Endothelial cell of umbilical vein (primary cell): ENCODE measurements at regions not wholly inside any gene's neighbourhood (a gene's known extent, or its start where the extent isn't known, plus 50 kb on each side); places are given as distances from the start of the nearest gene placed in this dataset.

Experiments
- BruUV-seq: library from RNA; stranded (reverse); fragments of 400-500 nt; replicated peaks from 2 replicates; lab custom pipeline; 2021; lab: Mats Ljungman, UMichigan
- CTCF ChIA-PET: fragments of 300-600, 350-600 bp; sonication (Branson Sonifier 250); formaldehyde crosslinking; loops from one replicate; lab custom pipeline; 2021; ENCODE audit warnings: antibody characterized with exemption, inconsistent platforms; lab: Charles Lee
- POLR2A ChIA-PET: fragments of 300-600, 350-600 bp; sonication (Branson Sonifier 250); formaldehyde crosslinking; loops from one replicate; lab custom pipeline; 2021; ENCODE audit warnings: antibody characterized with exemption, inconsistent platforms; lab: Charles Lee
- DNase-seq: peaks from one replicate; pipeline ENCODE4 v3.0.0-alpha.2; 2011; ENCODE audit warnings: low read depth, low spot score
- FAIRE-seq: peaks from 2 replicates; lab custom pipeline; 2011; peaks lifted over from hg19 to GRCh38; lab: Jason Lieb, UNC
- H2AFZ ChIP-seq: 2 replicates; pipeline ENCODE4 v1.6.0; 2012; ENCODE audit warnings: low read depth, low read length, control low read depth, inconsistent platforms
- H3K27ac ChIP-seq: 2 replicates; pipeline ENCODE4 v1.5.1; 2011; ENCODE audit warnings: low read depth, mild to moderate bottlenecking, control low read depth, low read length, moderate library complexity; ENCODE audit not compliant: insufficient read depth
- H3K27me3 ChIP-seq, 2 experiments: 2 replicates each; pipeline versions ENCODE4 v1.6.0 to v1.6.1; 2011; ENCODE audit warnings: low read length in 2 of 2, mixed read lengths in 1 of 2; ENCODE audit not compliant: control insufficient read depth in 2 of 2, insufficient read depth in 2 of 2
- H3K36me3 ChIP-seq, 2 experiments: 2 replicates in 1 of 2; 3 replicates in 1 of 2; pipeline ENCODE4 v1.5.1; 2011; ENCODE audit warnings: low read length in 2 of 2, mild to moderate bottlenecking in 1 of 2, moderate library complexity in 1 of 2; ENCODE audit not compliant: control insufficient read depth in 2 of 2, insufficient read depth in 2 of 2; ENCODE audit errors: extremely low read depth in 1 of 2
- H3K4me1 ChIP-seq: 3 replicates; pipeline ENCODE4 v1.5.1; 2011; ENCODE audit warnings: mild to moderate bottlenecking, low read length; ENCODE audit not compliant: control insufficient read depth, insufficient read depth; ENCODE audit errors: extremely low read depth
- H3K4me2 ChIP-seq: 2 replicates; pipeline ENCODE4 v1.6.1; 2011; ENCODE audit warnings: low read length, control low read depth, mixed read lengths; ENCODE audit not compliant: insufficient read depth
- H3K4me3 ChIP-seq, 3 experiments: fragments of 200-600 bp in 1 of 3; sonication (generic), shearing (Covaris generic) in 1 of 3; replicated peaks in 1 of 3; 2 replicates each; pipeline ENCODE4 v1.5.1; 2011 to 2016; ENCODE audit warnings: control low read depth in 3 of 3, low read length in 3 of 3, mild to moderate bottlenecking in 2 of 3, inconsistent platforms in 1 of 3, low read depth in 1 of 3, moderate library complexity in 1 of 3; ENCODE audit not compliant: insufficient read depth in 1 of 3
- H3K79me2 ChIP-seq: 2 replicates; pipeline ENCODE4 v1.6.0; 2012; ENCODE audit warnings: low read length, inconsistent platforms; ENCODE audit not compliant: control insufficient read depth, insufficient read depth
- H3K9ac ChIP-seq: replicated peaks from 2 replicates; pipeline ENCODE3; 2011; ENCODE audit warnings: low read length, control low read depth; ENCODE audit not compliant: insufficient read depth; ENCODE audit errors: extremely low read depth
- H3K9me1 ChIP-seq: replicated peaks from 3 replicates; pipeline ENCODE4 v1.6.0; 2011; ENCODE audit warnings: mild to moderate bottlenecking, low read length; ENCODE audit not compliant: control insufficient read depth, insufficient read depth; ENCODE audit errors: extremely low read depth
- H3K9me3 ChIP-seq: replicated peaks from 2 replicates; pipeline ENCODE4 v1.5.1; 2012; ENCODE audit warnings: low read length, inconsistent platforms; ENCODE audit not compliant: control insufficient read depth, insufficient read depth
- H4K20me1 ChIP-seq: replicated peaks from 2 replicates; pipeline ENCODE3; 2011; ENCODE audit warnings: mild to moderate bottlenecking, low read length; ENCODE audit not compliant: control insufficient read depth, insufficient read depth; ENCODE audit errors: extremely low read depth
- CTCF ChIP-seq, 2 donors: IDR thresholded peaks; 1 replicate in 1 of 2; 2 replicates in 1 of 2; pipeline ENCODE4 v1.5.1; 2011; ENCODE audit warnings: low read length in 2 of 2, mild to moderate bottlenecking in 2 of 2, moderate library complexity in 2 of 2, control low read depth in 1 of 2, inconsistent platforms in 1 of 2, low read depth in 1 of 2; ENCODE audit not compliant: insufficient read depth in 1 of 2; ENCODE audit errors: extremely low read depth in 1 of 2
- EZH2 ChIP-seq: IDR thresholded peaks from 2 replicates; pipeline ENCODE4 v1.6.1; 2012; ENCODE audit warnings: borderline replicate concordance, low read depth, mild to moderate bottlenecking, moderate library complexity, low read length, inconsistent platforms; ENCODE audit not compliant: severe bottlenecking
- FOS ChIP-seq: IDR thresholded peaks from 2 replicates; pipeline ENCODE4 v1.6.1; 2011; ENCODE audit warnings: mild to moderate bottlenecking, low read length, moderate library complexity, borderline replicate concordance; ENCODE audit not compliant: insufficient read depth
- GATA2 ChIP-seq: IDR thresholded peaks from 2 replicates; pipeline ENCODE4 v1.7.0; 2011; ENCODE audit warnings: low read depth, mild to moderate bottlenecking, moderate library complexity, mixed read lengths, low read length; ENCODE audit not compliant: insufficient read length, insufficient read depth
- JUN ChIP-seq: IDR thresholded peaks from 2 replicates; pipeline ENCODE4 v1.6.1; 2011; ENCODE audit warnings: borderline replicate concordance, low read depth; ENCODE audit not compliant: insufficient read length, insufficient read depth
- MYC ChIP-seq: IDR thresholded peaks from one replicate; pipeline ENCODE4 v1.6.1; 2011; ENCODE audit warnings: mild to moderate bottlenecking, low read depth, low read length
- POLR2AphosphoS5 ChIP-seq: IDR thresholded peaks from 2 replicates; pipeline ENCODE4 v1.6.1; 2012; ENCODE audit warnings: low read depth, mild to moderate bottlenecking, control low read depth, low read length, moderate library complexity; ENCODE audit not compliant: insufficient read depth
- dilution Hi-C: fragments of 300-500 bp; cut with MboI; formaldehyde crosslinking; loops from one replicate; pipeline ENCODE4 v1.15.0; 2019; ENCODE audit warnings: low sequenced_read_pairs; ENCODE audit not compliant: extremely low pct_ligation_motif_present
- intact Hi-C: fragments of 100-400 bp; cut with micrococcal nuclease; formaldehyde crosslinking; loops from one replicate; pipeline ENCODE4 v1.10.0; 2022

- CTCF ChIA-PET: no interaction called here
- H3K27me3 ChIP-seq: no peaks in the 10 kb centered on the region
- no peak overlapping the region for H3K27ac ChIP-seq
- POLR2A ChIA-PET: no interaction called here
- H4K20me1 ChIP-seq: no peaks in the 10 kb centered on the region
- no peak overlapping the region for H2AFZ ChIP-seq
- no peak overlapping the region for H3K4me3 ChIP-seq
- BruUV-seq: no TSS peak
- H3K36me3 ChIP-seq: no peaks in the 10 kb centered on the region
- H3K79me2 ChIP-seq: no peaks in the 10 kb centered on the region
- H3K9me3 ChIP-seq: peaks cover 2% of the 10 kb centered on the region
- no peaks in the 10 kb centered on the region for H3K4me1 ChIP-seq
- H3K9ac ChIP-seq: no peak overlapping the region
- TF ChIP-seq EZH2: no peak
- TF ChIP-seq POLR2AphosphoS5: no peak
- TF ChIP-seq CTCF (IDR thresholded peaks at IDR 0.05; ENCODE audit: extremely low read depth in 1 of 2, insufficient read depth in 1 of 2, low read depth in 1 of 2, low read length in 2 of 2): no peak
- no peak for TF ChIP-seq MYC
- TF ChIP-seq GATA2: no peak
- TF ChIP-seq JUN: no peak
- dilution Hi-C loops: no loop called here
- H3K9me1 ChIP-seq: no peaks in the 10 kb centered on the region
- no peak for DNase-seq
- FAIRE-seq: no peak
- intact Hi-C loops: no loop called here
- H3K4me2 ChIP-seq: no peak overlapping the region
Measured at GRCh38 chr6:51411496-51412125, 592.9 kb downstream of the TFAP2B start.

GRCh38 chr6:51414361-51414760 is 595.7 kb downstream of the TFAP2B start:
- dilution Hi-C loops (no loop called here), intact Hi-C loops (no loop called here)
- Histone ChIP-seq H3K27me3 (no peaks in the 10 kb centered on the region), H3K36me3 (no peaks in the 10 kb centered on the region), H3K9me3 (no peaks in the 10 kb centered on the region), H3K9me1 (no peaks in the 10 kb centered on the region), H3K4me2 (no peak overlapping the region), H3K4me1 (no peaks in the 10 kb centered on the region), H3K79me2 (no peaks in the 10 kb centered on the region), H3K4me3 (no peak overlapping the region), H3K9ac (no peak overlapping the region), H3K27ac (no peak overlapping the region), H4K20me1 (no peaks in the 10 kb centered on the region), H2AFZ (no peak overlapping the region)
- DNase-seq: no peak
- no peak for TF ChIP-seq CTCF (IDR thresholded peaks at IDR 0.05; ENCODE audit: extremely low read depth in 1 of 2, insufficient read depth in 1 of 2, low read depth in 1 of 2, low read length in 2 of 2)
- TF ChIP-seq GATA2: no peak
- no peak for TF ChIP-seq MYC
- no peak for TF ChIP-seq POLR2AphosphoS5
- TF ChIP-seq FOS: no peak
- TF ChIP-seq JUN: no peak
- no TSS peak for BruUV-seq
- FAIRE-seq: no peak
- ChIA-PET CTCF (no interaction called here), POLR2A (no interaction called here)
